ENCODE measurements at regions not wholly inside any gene's neighbourhood (a gene's known extent, or its start where the extent isn't known, plus 50 kb on each side); places are given as distances from the start of the nearest gene placed in this dataset.

DNA sequence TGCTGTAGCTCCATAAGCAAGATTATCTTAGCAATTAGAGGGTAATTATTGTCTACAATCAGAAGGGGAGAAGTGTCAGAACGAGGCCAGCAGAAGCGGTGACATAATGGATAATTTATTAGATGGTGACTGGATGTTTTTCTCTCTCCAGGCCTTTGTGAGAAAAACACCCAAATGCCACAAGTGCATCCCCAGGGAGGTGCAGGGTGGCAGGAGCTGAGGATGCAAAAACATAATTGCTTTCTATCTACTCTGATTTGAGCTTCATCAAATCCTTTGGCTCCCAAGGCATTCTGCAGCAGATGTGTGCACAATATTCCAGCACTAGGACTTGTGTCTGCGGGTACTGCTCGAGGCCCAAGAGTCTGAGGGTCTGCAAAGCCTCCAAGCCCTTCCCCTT is 220.1 kb upstream of the SERP2 start:
- TF ChIP-seq EP300 (IDR thresholded peaks at IDR 0.05) (no peak), CTCF (IDR thresholded peaks at IDR 0.05) (no peak), POLR2A (IDR thresholded peaks at IDR 0.05) (no peak)
- 67 to 86% methylated on average over 4 of the region's 4 CpGs for WGBS, 2 donors
- Histone ChIP-seq H3K4me1 (peaks cover 0 to 30% (median 5%) of the 10 kb centered on the region in 4 donors), H3K27me3 (no peaks in the 10 kb centered on the region), H3K9me3 (no peaks in the 10 kb centered on the region), H3K4me3 (no peak overlapping the region), H3K27ac (no peak overlapping the region), H3K36me3 (no peaks in the 10 kb centered on the region)
- DNase-seq (ENCODE audit: low spot score in 2 of 2) = no peak

DNA sequence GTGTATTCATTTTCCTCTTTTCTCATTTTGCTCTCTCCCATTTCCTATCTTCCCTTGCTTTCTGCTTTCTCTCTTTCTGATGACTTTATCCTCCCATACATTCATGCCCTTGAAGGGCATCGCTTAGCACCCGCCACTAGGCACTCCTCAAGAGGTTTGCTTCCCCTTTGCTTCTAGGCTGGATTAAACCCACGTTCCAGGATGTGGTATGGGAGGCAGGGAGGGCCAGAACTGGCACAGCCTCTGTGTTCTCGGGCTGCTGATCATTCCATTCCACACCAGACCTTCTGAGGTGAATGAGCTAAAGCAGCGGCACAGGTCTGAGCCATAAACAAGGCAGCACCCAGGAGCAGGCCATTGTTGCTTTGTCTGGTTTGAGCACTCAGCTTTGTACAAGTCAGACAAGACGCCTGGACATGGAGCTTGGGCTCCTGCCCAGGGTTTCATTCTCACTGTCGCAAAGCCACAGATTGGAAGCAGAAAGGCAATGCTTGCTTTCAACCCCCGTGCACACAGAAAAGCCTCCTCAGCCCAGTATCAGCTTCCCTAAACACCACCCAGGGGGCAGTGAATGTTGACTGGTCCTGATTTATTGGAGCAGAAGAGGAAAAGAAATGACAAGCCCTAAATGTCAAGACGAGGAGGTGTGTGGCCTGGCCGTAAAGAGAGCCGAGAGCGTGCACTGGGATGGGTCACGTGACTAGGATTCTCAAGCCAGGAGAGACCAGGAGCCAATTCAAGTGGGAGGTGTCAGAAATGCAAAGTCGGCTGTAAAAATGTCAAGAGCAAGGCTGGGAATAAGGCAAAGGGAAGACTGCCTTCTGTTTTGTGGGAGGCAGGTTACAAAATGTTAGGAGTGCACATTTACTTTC is 218.0 kb upstream of the SERP2 start:
- WGBS, 2 donors = 31 to 34% methylated on average over 14 of the region's 14 CpGs
- H3K27me3 ChIP-seq = no peaks in the 10 kb centered on the region
- TF ChIP-seq POLR2A (IDR thresholded peaks at IDR 0.05) (no peak), EP300 (IDR thresholded peaks at IDR 0.05) (peak in 1 of 2 donors; percentile 37)
- H3K4me1 ChIP-seq = peaks cover 0 to 46% (median 6%) of the 10 kb centered on the region in 4 donors
- H3K27ac ChIP-seq = peak overlapping the region in 2 of 4 donors; percentile 14 to 72
- DNase-seq (ENCODE audit: low spot score in 2 of 2) = peak; percentile 33 to 59
- H3K36me3 ChIP-seq = no peaks in the 10 kb centered on the region
- H3K4me3 ChIP-seq = peak overlapping the region in 1 of 4 donors; percentile 26
- H3K9me3 ChIP-seq = no peaks in the 10 kb centered on the region

GRCh38 chr13:44156294-44156658 is 217.3 kb upstream of the SERP2 start:
- H3K36me3 ChIP-seq = no peaks in the 10 kb centered on the region
- WGBS, 2 donors = 52 to 63% methylated on average over 4 of the region's 4 CpGs
- H3K27me3 ChIP-seq = no peaks in the 10 kb centered on the region
- peaks cover 0 to 51% (median 6%) of the 10 kb centered on the region in 4 donors for H3K4me1 ChIP-seq
- TF ChIP-seq EP300 (IDR thresholded peaks at IDR 0.05) (no peak), CTCF (IDR thresholded peaks at IDR 0.05) (no peak), POLR2A (IDR thresholded peaks at IDR 0.05) (no peak)
- peak overlapping the region in 1 of 4 donors; percentile 72 for H3K27ac ChIP-seq
- no peak overlapping the region for H3K4me3 ChIP-seq
- DNase-seq (ENCODE audit: low spot score in 2 of 2) = no peak
- H3K9me3 ChIP-seq = no peaks in the 10 kb centered on the region

GRCh38 chr13:44157606-44158005 is 216.0 kb upstream of the SERP2 start:
- Histone ChIP-seq H3K27me3 (no peaks in the 10 kb centered on the region), H3K4me1 (peaks cover 0 to 51% (median 6%) of the 10 kb centered on the region in 4 donors), H3K9me3 (no peaks in the 10 kb centered on the region), H3K4me3 (no peak overlapping the region), H3K27ac (peak overlapping the region in 2 of 4 donors; percentile 23 to 73), H3K36me3 (no peaks in the 10 kb centered on the region)
- WGBS, 2 donors = 61 to 69% methylated on average over 5 of the region's 5 CpGs
- no peak for DNase-seq (ENCODE audit: low spot score in 2 of 2)
- no peak for TF ChIP-seq CTCF (IDR thresholded peaks at IDR 0.05)
- TF ChIP-seq EP300 (IDR thresholded peaks at IDR 0.05) = no peak
- TF ChIP-seq POLR2A (IDR thresholded peaks at IDR 0.05) = no peak

DNA sequence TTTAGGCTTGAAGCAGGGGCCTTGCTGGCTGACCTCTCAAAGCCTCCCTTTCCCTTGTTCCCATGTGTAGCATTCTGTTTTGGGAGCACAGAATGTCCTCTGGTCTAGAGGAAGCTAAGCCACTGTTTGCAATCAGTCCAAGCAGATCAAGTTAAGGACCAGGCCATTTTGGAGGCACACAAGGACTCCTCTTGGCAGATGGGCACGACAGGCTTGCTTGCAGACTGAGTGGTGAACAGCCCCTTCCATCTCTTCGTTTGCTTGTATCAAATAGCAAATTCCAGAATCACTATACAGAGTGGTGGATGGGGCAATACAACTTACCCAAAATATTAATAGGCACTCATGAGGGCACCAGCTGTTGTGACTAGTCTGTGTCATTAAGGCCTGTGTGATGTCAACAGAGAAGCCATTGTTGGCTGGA is 215.5 kb upstream of the SERP2 start:
- no peaks in the 10 kb centered on the region for H3K9me3 ChIP-seq
- H3K4me3 ChIP-seq = no peak overlapping the region
- H3K36me3 ChIP-seq = no peaks in the 10 kb centered on the region
- WGBS, 2 donors = 72 to 76% methylated on average over 2 of the region's 2 CpGs
- no peak for TF ChIP-seq POLR2A (IDR thresholded peaks at IDR 0.05)
- peak in 1 of 2 donors; percentile 65 for TF ChIP-seq EP300 (IDR thresholded peaks at IDR 0.05)
- H3K27ac ChIP-seq = peak overlapping the region in 3 of 4 donors; percentile 26 to 73 (median 39)
- peak in 1 of 2 donors; percentile 15 for DNase-seq (ENCODE audit: low spot score in 2 of 2)
- H3K4me1 ChIP-seq = peaks cover 0 to 51% (median 6%) of the 10 kb centered on the region in 4 donors
- no peaks in the 10 kb centered on the region for H3K27me3 ChIP-seq

Measured in tibial nerve (tissue), 4 donors.